Nephron progenitor cell (in vitro differentiated cells): ENCODE measurements at regions not wholly inside any gene's neighbourhood (a gene's known extent, or its start where the extent isn't known, plus 50 kb on each side); places are given as distances from the start of the nearest gene placed in this dataset.

Experiments
- DNase-seq: peaks from one replicate; pipeline ENCODE4 v3.0.0; 2021
- H3K27ac Mint-ChIP-seq: 2 replicates; pipeline ENCODE4 v1.8.0; 2021; ENCODE audit warnings: mild to moderate bottlenecking, moderate library complexity, mixed read lengths
- H3K27me3 Mint-ChIP-seq: 2 replicates; pipeline ENCODE4 v1.8.0; 2021; ENCODE audit warnings: mild to moderate bottlenecking, low read depth, mixed read lengths; ENCODE audit not compliant: poor library complexity
- H3K36me3 Mint-ChIP-seq: 2 replicates; pipeline ENCODE4 v1.8.0; 2021; ENCODE audit warnings: low read depth, mixed read lengths
- H3K4me1 Mint-ChIP-seq: 2 replicates; pipeline ENCODE4 v1.8.0; 2021; ENCODE audit warnings: mixed read lengths
- H3K4me3 Mint-ChIP-seq: 2 replicates; pipeline ENCODE4 v1.8.0; 2021; ENCODE audit warnings: mild to moderate bottlenecking, moderate library complexity, mixed read lengths
- H3K9me3 Mint-ChIP-seq: 2 replicates; pipeline ENCODE4 v1.8.0; 2021; ENCODE audit warnings: mild to moderate bottlenecking, moderate library complexity, mixed read lengths
- CTCF ChIP-seq: fragments of 200-600 bp; sonication (generic); IDR thresholded peaks from 2 replicates; pipeline ENCODE4 v1.5.0; 2021; ENCODE audit warnings: antibody characterized with exemption

- Mint-ChIP-seq H3K4me3 (no peak overlapping the region), H3K4me1 (peaks cover 41% of the 10 kb centered on the region), H3K27me3 (peaks cover 3% of the 10 kb centered on the region), H3K36me3 (no peaks in the 10 kb centered on the region), H3K27ac (no peak overlapping the region), H3K9me3 (peaks cover 15% of the 10 kb centered on the region)
- no peak for DNase-seq
- no peak for TF ChIP-seq CTCF
These were observed 133.1 kb upstream of the PRDM1 start for GRCh38 chr6:105952772-105953690.

GRCh38 chr6:105952326-105952725 lies 133.8 kb upstream of the PRDM1 start:
- TF ChIP-seq CTCF, result no peak
- H3K4me3 Mint-ChIP-seq, result no peak overlapping the region
- H3K4me1 Mint-ChIP-seq, result peaks cover 41% of the 10 kb centered on the region
- peaks cover 3% of the 10 kb centered on the region for H3K27me3 Mint-ChIP-seq
- H3K36me3 Mint-ChIP-seq, result no peaks in the 10 kb centered on the region
- DNase-seq, result no peak
- no peak overlapping the region for H3K27ac Mint-ChIP-seq
- peaks cover 15% of the 10 kb centered on the region for H3K9me3 Mint-ChIP-seq

GRCh38 chr6:105951322-105951721 lies 134.8 kb upstream of the PRDM1 start:
- no peak for DNase-seq

GRCh38 chr6:105949869-105950268 lies 136.3 kb upstream of the PRDM1 start:
- peak overlapping the region; percentile 83 for H3K27ac Mint-ChIP-seq
- H3K36me3 Mint-ChIP-seq, result no peaks in the 10 kb centered on the region
- DNase-seq, result no peak
- H3K27me3 Mint-ChIP-seq, result peaks cover 8% of the 10 kb centered on the region
- H3K9me3 Mint-ChIP-seq, result peaks cover 5% of the 10 kb centered on the region
- H3K4me1 Mint-ChIP-seq, result peaks cover 38% of the 10 kb centered on the region
- H3K4me3 Mint-ChIP-seq, result no peak overlapping the region
- no peak for TF ChIP-seq CTCF

More at GRCh38 chr6:105951322-105951721, 134.8 kb upstream of the PRDM1 start:
- H3K9me3 Mint-ChIP-seq, result peaks cover 5% of the 10 kb centered on the region
- peaks cover 41% of the 10 kb centered on the region for H3K4me1 Mint-ChIP-seq
- TF ChIP-seq CTCF, result no peak
- H3K4me3 Mint-ChIP-seq, result no peak overlapping the region
- H3K27ac Mint-ChIP-seq, result no peak overlapping the region
- H3K27me3 Mint-ChIP-seq, result peaks cover 3% of the 10 kb centered on the region
- no peaks in the 10 kb centered on the region for H3K36me3 Mint-ChIP-seq

GRCh38 chr6:105943514-105943913 lies 142.6 kb upstream of the PRDM1 start:
- H3K4me3 Mint-ChIP-seq, result no peak overlapping the region
- no peak overlapping the region for H3K27ac Mint-ChIP-seq
- H3K9me3 Mint-ChIP-seq, result peaks cover 1% of the 10 kb centered on the region
- H3K36me3 Mint-ChIP-seq, result no peaks in the 10 kb centered on the region
- H3K4me1 Mint-ChIP-seq, result peaks cover 27% of the 10 kb centered on the region
- peaks cover 5% of the 10 kb centered on the region for H3K27me3 Mint-ChIP-seq
- no peak for DNase-seq
- no peak for TF ChIP-seq CTCF
